HG03108 (cell line): ENCODE measurements at regions not wholly inside any gene's neighbourhood (a gene's known extent, or its start where the extent isn't known, plus 50 kb on each side); places are given as distances from the start of the nearest gene placed in this dataset.

Source experiments
- ATAC-seq: cut with Tn5 transposase; IDR thresholded peaks from one replicate; pipeline ENCODE4 v1.9.1; 2021; ENCODE audit warnings: moderate library complexity; ENCODE audit not compliant: unreplicated experiment

DNA sequence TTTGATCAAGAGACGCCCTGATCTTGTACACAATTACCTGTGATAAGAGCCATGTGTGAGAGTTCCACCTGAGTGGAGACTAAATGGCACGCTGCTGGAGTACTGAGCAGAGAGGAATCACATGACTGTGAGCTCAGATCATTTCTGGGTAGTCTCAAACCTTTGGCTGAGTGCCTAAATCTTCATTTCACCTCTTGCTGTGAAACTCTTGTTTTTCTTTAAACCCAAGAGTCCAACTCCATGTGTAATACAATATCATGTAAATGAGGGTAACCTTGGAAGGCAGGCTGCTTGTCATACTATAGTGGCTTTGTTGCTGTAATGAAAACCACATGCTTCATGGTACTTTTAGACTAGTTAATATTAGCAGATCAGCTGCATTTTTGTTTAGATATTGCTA lies 156.9 kb downstream of the CAND1 start:
- ATAC-seq: no peak

DNA sequence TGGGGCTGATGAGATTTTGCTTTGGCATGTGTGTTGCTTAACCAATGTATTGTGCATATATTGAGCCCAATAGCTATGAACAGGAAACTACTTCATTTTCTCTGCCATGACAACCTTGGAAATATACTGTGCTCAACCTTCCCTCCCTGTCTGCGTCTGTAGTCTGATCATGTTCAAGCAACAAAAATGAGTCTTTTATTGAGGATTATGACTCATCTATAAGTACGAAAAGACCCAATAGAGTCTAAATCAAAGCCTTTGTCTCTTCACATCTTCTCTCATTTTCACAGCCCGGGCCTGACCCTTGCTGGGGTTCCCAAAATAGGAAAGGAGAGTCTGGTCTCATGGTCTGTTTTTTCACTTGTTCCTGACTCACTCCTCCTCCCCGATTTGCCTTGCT lies 158.2 kb downstream of the CAND1 start:
- ATAC-seq: no peak

GRCh38 chr12:67428431-67428830 lies 159.3 kb downstream of the CAND1 start:
- no peak for ATAC-seq

DNA sequence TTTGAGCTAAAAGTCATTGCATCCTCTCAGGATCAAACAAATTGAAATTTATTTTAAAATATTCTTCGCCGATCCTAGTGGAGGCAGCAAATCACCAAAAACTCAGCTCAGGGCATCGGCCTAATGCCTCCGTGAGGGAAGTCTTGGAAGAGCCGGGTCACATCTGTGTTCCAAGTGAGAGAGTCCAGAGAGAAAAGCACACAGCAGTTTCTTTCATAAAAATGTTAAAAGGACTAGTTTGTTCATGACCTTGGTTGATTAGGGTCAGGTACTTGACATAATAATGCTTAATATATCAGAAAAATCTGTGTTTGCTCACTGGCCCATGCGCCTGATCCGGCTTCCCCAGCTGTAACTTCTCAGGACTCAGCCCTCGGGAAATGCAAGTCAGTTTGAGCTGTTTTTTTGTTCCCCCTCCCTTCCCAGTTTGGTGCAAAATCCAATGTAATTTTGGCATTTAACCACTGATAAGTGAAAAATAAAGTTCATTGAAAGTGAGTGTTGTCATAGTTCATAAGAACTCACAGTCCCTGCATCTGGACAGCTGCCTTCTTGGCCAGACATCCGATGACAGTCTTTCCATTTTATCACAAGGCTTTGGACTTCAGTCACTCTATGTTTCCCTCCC lies 161.7 kb downstream of the CAND1 start:
- ATAC-seq: no peak

GRCh38 chr12:67431411-67432020 lies 162.4 kb downstream of the CAND1 start:
- ATAC-seq: no peak

GRCh38 chr12:67433385-67434175 lies 164.4 kb downstream of the CAND1 start:
- ATAC-seq: peak; percentile 78

DNA sequence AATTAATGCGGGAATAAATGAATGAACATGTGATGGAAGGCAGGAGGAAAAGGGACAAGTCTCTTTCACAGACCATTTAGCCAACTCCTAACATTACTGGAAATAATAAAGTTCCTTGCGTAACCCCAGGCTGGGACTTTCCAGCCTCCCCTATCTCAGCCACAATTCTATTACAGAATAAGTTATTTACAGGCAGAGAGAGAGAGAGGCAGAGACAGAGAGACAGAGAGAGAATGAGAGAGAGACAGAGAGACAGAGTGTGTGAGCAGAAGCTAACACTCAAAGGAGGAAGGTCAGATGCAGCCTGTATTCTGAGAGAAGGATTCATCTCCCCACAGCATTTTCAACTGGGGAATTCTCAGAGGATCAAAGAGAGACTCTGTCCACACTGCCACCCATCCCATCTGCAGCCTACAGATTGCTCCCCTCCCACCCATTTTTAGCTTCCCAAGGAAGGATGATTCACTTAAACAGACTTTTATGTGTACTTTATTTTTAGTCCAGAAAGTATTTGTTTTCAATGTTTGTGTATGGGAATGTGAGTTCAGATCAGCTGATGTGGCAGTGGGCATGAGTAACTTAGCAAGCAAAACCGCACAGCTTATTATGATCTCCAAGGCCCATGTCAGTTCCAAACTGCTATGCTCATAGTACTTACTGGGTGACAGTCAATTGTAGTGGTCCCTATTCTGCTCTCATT lies 165.7 kb downstream of the CAND1 start:
- no peak for ATAC-seq

GRCh38 chr12:67436230-67436629 lies 167.1 kb downstream of the CAND1 start:
- no peak for ATAC-seq

DNA sequence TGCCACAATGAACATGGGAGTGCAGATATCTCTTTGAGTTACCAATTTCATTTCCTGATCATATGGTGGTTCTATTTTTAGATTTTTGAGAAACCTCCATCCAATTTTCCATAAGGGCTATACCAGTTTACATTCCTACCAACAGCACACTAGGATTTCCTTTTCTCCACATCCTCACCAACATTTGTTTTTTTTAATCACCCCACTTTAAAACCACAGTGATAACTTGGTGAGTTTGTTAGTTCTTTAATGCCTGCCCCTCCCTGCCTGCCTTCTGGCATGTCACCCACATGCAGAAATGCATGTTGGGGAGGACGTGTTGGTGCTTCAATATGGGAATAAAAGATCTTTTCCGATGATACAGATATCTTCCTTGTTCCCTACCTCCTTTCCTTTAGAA lies 167.9 kb downstream of the CAND1 start:
- ATAC-seq: no peak

DNA sequence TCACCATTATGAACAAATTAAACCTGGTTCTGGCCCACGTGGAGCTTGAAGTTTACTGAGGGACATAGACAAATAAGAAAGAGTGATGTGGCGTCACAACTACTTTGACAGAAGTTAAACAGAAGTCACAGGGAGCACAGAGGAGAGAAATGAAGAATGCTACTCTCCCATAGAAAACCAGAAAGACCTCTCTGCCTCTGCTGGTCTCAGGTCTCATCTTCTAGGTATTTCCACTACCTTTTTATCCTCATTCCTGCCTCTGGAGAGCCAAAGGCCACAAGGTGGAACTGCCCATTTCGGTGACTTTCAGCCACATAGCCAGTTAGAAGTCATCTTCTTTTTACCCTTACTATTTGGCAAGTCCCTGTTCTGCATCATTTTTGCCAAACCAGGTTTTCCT lies 170.5 kb downstream of the CAND1 start:
- ATAC-seq: no peak

- ATAC-seq: peak; percentile 87
Observed at GRCh38 chr12:67441736-67442346, 172.7 kb downstream of the CAND1 start.

GRCh38 chr12:67442347-67442841 lies 173.2 kb downstream of the CAND1 start:
- no peak for ATAC-seq

DNA sequence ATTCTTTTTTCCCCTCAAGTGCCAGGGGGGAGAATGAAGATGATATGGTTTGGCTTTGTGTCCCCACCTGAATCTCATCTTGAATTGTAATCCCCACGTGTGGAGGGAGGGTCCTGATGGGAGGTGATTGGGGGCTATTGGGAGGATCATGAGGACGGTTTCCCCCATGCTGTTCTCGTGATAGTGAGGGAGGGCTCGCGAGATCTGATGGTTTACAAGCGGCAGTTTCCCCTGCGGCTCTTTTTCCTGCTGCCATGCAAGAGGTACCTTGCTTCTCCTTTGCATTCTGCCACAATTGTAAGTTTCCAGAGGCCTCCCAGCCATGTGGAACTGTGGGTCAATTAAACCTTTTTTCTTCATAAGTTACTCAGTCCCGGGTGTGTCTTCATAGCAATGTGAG lies 173.7 kb downstream of the CAND1 start:
- ATAC-seq: no peak

GRCh38 chr12:67444542-67444941 lies 175.4 kb downstream of the CAND1 start:
- ATAC-seq: no peak

DNA sequence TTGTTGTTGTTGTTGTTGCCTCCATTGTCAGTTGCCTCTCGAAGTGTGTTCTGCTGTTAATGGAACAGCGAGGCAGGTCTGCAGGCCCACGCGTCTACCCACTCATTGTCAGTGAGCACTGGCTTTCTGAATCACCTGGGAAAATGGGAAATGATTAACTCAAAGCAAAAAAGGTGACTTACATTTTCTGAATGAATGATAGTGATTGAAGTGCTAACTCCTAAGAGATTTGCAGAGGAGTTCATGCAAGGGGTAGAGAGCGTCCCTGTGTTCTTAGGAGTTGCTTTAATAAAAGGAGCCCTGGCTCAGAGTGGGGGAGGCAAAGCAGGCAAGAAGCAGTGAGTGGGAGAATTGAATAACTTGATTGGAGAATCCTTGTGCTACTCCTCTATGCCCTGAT lies 177.6 kb downstream of the CAND1 start:
- ATAC-seq: no peak

DNA sequence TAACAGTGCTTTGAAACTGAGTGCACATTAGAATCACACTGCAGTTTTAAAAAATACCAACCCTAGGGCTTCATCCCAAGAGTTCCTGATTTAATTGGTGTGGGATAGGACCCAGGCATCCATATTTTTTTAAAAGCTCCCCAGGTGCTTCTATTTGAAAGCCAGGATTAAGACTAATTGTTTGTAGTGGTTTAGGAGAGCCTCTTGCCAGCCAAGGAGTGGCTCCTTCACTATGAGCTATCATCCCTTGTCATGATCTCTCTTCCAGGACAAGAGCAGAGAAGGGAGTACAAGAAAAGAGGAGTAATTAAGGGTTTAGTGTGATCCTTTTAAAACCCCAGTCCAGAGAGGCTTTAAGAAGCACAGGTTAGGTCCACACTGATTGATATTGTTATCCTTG lies 178.0 kb downstream of the CAND1 start:
- no peak for ATAC-seq

DNA sequence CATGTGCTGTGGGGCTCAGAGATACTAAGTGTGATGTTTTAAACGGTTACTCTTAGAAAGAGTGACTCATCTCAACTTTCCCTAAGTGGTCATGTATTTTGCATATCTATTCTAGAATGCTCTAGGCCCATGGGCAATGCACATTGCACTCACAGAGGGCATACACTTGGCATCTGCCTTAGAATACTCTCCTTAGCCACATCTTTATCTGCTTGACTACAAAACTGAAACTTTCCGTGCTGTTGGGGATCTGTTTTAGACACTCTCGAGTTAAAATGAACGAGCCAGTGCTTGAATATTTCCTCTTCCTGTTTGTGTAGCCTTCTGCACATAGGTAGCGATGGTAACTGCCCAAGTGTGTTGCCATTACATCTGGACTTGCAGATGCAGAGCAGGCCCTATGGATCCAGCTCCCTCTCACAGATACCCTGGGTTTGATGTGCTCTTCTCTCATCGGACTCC lies 180.5 kb downstream of the CAND1 start:
- ATAC-seq: peak; percentile 79

DNA sequence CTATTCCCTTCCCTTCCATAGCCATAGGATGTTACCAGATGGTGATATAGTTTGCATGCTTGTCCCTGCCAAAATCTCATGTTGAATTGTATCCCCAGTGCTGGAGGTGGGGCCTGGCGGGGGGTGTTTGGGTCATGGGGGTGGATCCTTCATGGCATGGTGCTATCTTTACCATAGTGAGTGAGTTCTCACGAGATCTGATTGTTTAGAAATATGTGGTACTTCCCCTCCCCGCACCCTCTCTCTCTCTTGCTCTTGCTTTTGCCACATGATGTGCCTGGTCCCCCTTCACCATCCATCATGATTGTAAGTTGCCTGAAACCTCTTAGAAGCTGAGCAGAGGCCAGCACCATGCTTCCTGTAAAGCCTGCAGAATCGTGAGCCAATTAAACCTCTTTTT lies 181.3 kb downstream of the CAND1 start:
- no peak for ATAC-seq

GRCh38 chr12:67451206-67451605 lies 182.0 kb downstream of the CAND1 start:
- no peak for ATAC-seq

DNA sequence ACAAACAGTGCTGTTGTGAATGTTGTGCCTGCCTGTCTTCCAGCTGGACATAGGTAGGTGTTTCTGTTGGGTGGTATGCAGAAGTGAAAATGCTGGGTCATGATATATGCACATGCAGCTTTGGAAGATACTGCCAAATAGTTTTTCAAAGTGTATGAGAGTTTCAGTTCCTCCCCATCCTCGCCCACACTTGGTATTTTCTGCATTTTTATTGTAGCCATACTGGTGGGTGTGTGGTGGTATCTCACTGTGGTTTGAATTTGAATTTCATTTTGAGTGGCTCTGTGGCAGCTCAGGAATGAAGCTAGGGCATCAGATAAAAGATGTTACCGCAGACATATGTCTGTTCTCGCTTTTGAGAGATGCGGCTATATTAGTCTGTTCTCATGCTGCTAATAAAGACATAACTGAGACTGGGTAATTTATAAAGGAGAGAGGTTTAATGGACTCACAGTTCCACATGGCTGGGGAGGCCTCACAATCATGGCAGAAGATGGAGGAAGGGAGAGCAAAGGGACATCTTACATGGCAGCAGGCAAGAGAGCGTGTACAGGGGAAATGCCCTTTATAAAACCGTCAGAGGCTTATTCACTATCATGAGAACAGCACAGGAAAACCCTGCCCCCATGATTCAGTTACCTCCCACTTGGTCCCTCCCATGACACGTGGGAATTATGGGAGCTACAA lies 183.1 kb downstream of the CAND1 start:
- peak; percentile 62 for ATAC-seq
